ENCODE measurements at regions not wholly inside any gene's neighbourhood (a gene's known extent, or its start where the extent isn't known, plus 50 kb on each side); places are given as distances from the start of the nearest gene placed in this dataset.

GRCh38 chr10:20415684-20416083, 481.4 kb downstream of the NEBL start:
- no peaks in the 10 kb centered on the region for H3K4me1 ChIP-seq (ENCODE audit: control insufficient read depth in 3 of 3, insufficient read depth in 2 of 3, low read depth in 1 of 3, low read length in 2 of 3)
- no peak for DNase-seq
- no peak overlapping the region for H3K27ac ChIP-seq (ENCODE audit: low read depth in 1 of 3, low read length in 2 of 3)
- H3K9me3 ChIP-seq (ENCODE audit: control insufficient read depth in 2 of 2, insufficient read depth in 1 of 2, low read depth in 1 of 2, low read length in 1 of 2): no peaks in the 10 kb centered on the region
- 81 to 90% (median 81%) methylated on average over 2 of the region's 2 CpGs for WGBS, 3 donors
- FAIRE-seq: no peak
- H3K27me3 ChIP-seq (ENCODE audit: control insufficient read depth in 3 of 3, insufficient read depth in 3 of 3, low read length in 3 of 3): no peaks in the 10 kb centered on the region
- no peaks in the 10 kb centered on the region for H3K36me3 ChIP-seq (ENCODE audit: control insufficient read depth in 3 of 3, insufficient read depth in 2 of 3, low read depth in 1 of 3, low read length in 3 of 3)
- no peak overlapping the region for H3K4me3 ChIP-seq (ENCODE audit: low read depth in 1 of 3, low read length in 3 of 3)

- no peak for FAIRE-seq
- no peak overlapping the region for H3K4me3 ChIP-seq (ENCODE audit: low read depth in 1 of 3, low read length in 3 of 3)
Measured at GRCh38 chr10:20407357-20407756, 489.8 kb downstream of the NEBL start.

GRCh38 chr10:20406281-20407104, 490.6 kb downstream of the NEBL start:
- Histone ChIP-seq H3K9me3 (ENCODE audit: control insufficient read depth in 2 of 2, insufficient read depth in 1 of 2, low read depth in 1 of 2, low read length in 1 of 2) (no peaks in the 10 kb centered on the region), H3K27me3 (ENCODE audit: control insufficient read depth in 3 of 3, insufficient read depth in 3 of 3, low read length in 3 of 3) (no peaks in the 10 kb centered on the region), H3K27ac (ENCODE audit: low read depth in 1 of 3, low read length in 2 of 3) (no peak overlapping the region), H3K4me3 (ENCODE audit: low read depth in 1 of 3, low read length in 3 of 3) (no peak overlapping the region), H3K4me1 (ENCODE audit: control insufficient read depth in 3 of 3, insufficient read depth in 2 of 3, low read depth in 1 of 3, low read length in 2 of 3) (no peaks in the 10 kb centered on the region), H3K36me3 (ENCODE audit: control insufficient read depth in 3 of 3, insufficient read depth in 2 of 3, low read depth in 1 of 3, low read length in 3 of 3) (no peaks in the 10 kb centered on the region)
- FAIRE-seq: no peak
- DNase-seq: no peak
- WGBS, 3 donors: 55 to 76% (median 63%) methylated on average over 6 of the region's 6 CpGs

More at GRCh38 chr10:20407357-20407756, 489.8 kb downstream of the NEBL start:
- Histone ChIP-seq H3K27ac (ENCODE audit: low read depth in 1 of 3, low read length in 2 of 3) (no peak overlapping the region), H3K27me3 (ENCODE audit: control insufficient read depth in 3 of 3, insufficient read depth in 3 of 3, low read length in 3 of 3) (no peaks in the 10 kb centered on the region), H3K36me3 (ENCODE audit: control insufficient read depth in 3 of 3, insufficient read depth in 2 of 3, low read depth in 1 of 3, low read length in 3 of 3) (no peaks in the 10 kb centered on the region), H3K4me1 (ENCODE audit: control insufficient read depth in 3 of 3, insufficient read depth in 2 of 3, low read depth in 1 of 3, low read length in 2 of 3) (no peaks in the 10 kb centered on the region), H3K9me3 (ENCODE audit: control insufficient read depth in 2 of 2, insufficient read depth in 1 of 2, low read depth in 1 of 2, low read length in 1 of 2) (no peaks in the 10 kb centered on the region)
- no peak for DNase-seq

GRCh38 chr10:20405761-20406160, 491.4 kb downstream of the NEBL start:
- DNase-seq (no peak), FAIRE-seq (no peak)
- Histone ChIP-seq H3K36me3 (ENCODE audit: control insufficient read depth in 3 of 3, insufficient read depth in 2 of 3, low read depth in 1 of 3, low read length in 3 of 3) (no peaks in the 10 kb centered on the region), H3K4me3 (ENCODE audit: low read depth in 1 of 3, low read length in 3 of 3) (no peak overlapping the region), H3K4me1 (ENCODE audit: control insufficient read depth in 3 of 3, insufficient read depth in 2 of 3, low read depth in 1 of 3, low read length in 2 of 3) (no peaks in the 10 kb centered on the region), H3K27ac (ENCODE audit: low read depth in 1 of 3, low read length in 2 of 3) (no peak overlapping the region), H3K9me3 (ENCODE audit: control insufficient read depth in 2 of 2, insufficient read depth in 1 of 2, low read depth in 1 of 2, low read length in 1 of 2) (no peaks in the 10 kb centered on the region), H3K27me3 (ENCODE audit: control insufficient read depth in 3 of 3, insufficient read depth in 3 of 3, low read length in 3 of 3) (no peaks in the 10 kb centered on the region)
- 66 to 81% (median 78%) methylated on average over 4 of the region's 4 CpGs for WGBS, 3 donors

- Histone ChIP-seq H3K4me1 (ENCODE audit: control insufficient read depth in 3 of 3, insufficient read depth in 2 of 3, low read depth in 1 of 3, low read length in 2 of 3) (no peaks in the 10 kb centered on the region), H3K27me3 (ENCODE audit: control insufficient read depth in 3 of 3, insufficient read depth in 3 of 3, low read length in 3 of 3) (no peaks in the 10 kb centered on the region), H3K9me3 (ENCODE audit: control insufficient read depth in 2 of 2, insufficient read depth in 1 of 2, low read depth in 1 of 2, low read length in 1 of 2) (no peaks in the 10 kb centered on the region), H3K4me3 (ENCODE audit: low read depth in 1 of 3, low read length in 3 of 3) (no peak overlapping the region), H3K27ac (ENCODE audit: low read depth in 1 of 3, low read length in 2 of 3) (no peak overlapping the region), H3K36me3 (ENCODE audit: control insufficient read depth in 3 of 3, insufficient read depth in 2 of 3, low read depth in 1 of 3, low read length in 3 of 3) (no peaks in the 10 kb centered on the region)
- DNase-seq: no peak
- 46 to 75% (median 73%) methylated on average over 1 of the region's 2 CpGs for WGBS, 3 donors
- no peak for FAIRE-seq
Measured at GRCh38 chr10:20405050-20405449, 492.1 kb downstream of the NEBL start.

- Histone ChIP-seq H3K27ac (ENCODE audit: low read depth in 1 of 3, low read length in 2 of 3) (no peak overlapping the region), H3K4me1 (ENCODE audit: control insufficient read depth in 3 of 3, insufficient read depth in 2 of 3, low read depth in 1 of 3, low read length in 2 of 3) (no peaks in the 10 kb centered on the region), H3K4me3 (ENCODE audit: low read depth in 1 of 3, low read length in 3 of 3) (no peak overlapping the region), H3K27me3 (ENCODE audit: control insufficient read depth in 3 of 3, insufficient read depth in 3 of 3, low read length in 3 of 3) (no peaks in the 10 kb centered on the region), H3K9me3 (ENCODE audit: control insufficient read depth in 2 of 2, insufficient read depth in 1 of 2, low read depth in 1 of 2, low read length in 1 of 2) (no peaks in the 10 kb centered on the region), H3K36me3 (ENCODE audit: control insufficient read depth in 3 of 3, insufficient read depth in 2 of 3, low read depth in 1 of 3, low read length in 3 of 3) (no peaks in the 10 kb centered on the region)
- DNase-seq (no peak), FAIRE-seq (no peak)
- WGBS, 3 donors: 78 to 83% (median 82%) methylated on average over 2 of the region's 2 CpGs
Measured at GRCh38 chr10:20399772-20400171, 497.3 kb downstream of the NEBL start.

GRCh38 chr10:20396701-20397100, 500.4 kb downstream of the NEBL start:
- no peak for FAIRE-seq
- no peaks in the 10 kb centered on the region for H3K36me3 ChIP-seq (ENCODE audit: control insufficient read depth in 3 of 3, insufficient read depth in 2 of 3, low read depth in 1 of 3, low read length in 3 of 3)

GRCh38 chr10:20396205-20396604, 500.9 kb downstream of the NEBL start:
- no peak overlapping the region for H3K27ac ChIP-seq (ENCODE audit: low read depth in 1 of 3, low read length in 2 of 3)
- no peaks in the 10 kb centered on the region for H3K27me3 ChIP-seq (ENCODE audit: control insufficient read depth in 3 of 3, insufficient read depth in 3 of 3, low read length in 3 of 3)
- H3K36me3 ChIP-seq (ENCODE audit: control insufficient read depth in 3 of 3, insufficient read depth in 2 of 3, low read depth in 1 of 3, low read length in 3 of 3): no peaks in the 10 kb centered on the region
- DNase-seq: no peak
- H3K9me3 ChIP-seq (ENCODE audit: control insufficient read depth in 2 of 2, insufficient read depth in 1 of 2, low read depth in 1 of 2, low read length in 1 of 2): no peaks in the 10 kb centered on the region
- H3K4me3 ChIP-seq (ENCODE audit: low read depth in 1 of 3, low read length in 3 of 3): no peak overlapping the region
- H3K4me1 ChIP-seq (ENCODE audit: control insufficient read depth in 3 of 3, insufficient read depth in 2 of 3, low read depth in 1 of 3, low read length in 2 of 3): peaks cover 0 to 5% (median 0%) of the 10 kb centered on the region in 3 donors
- 75 to 83% (median 78%) methylated on average over 4 of the region's 4 CpGs for WGBS, 3 donors
- no peak for FAIRE-seq

More at GRCh38 chr10:20396701-20397100, 500.4 kb downstream of the NEBL start:
- WGBS, 3 donors: 78 to 87% (median 86%) methylated on average over 4 of the region's 4 CpGs
- Histone ChIP-seq H3K27ac (ENCODE audit: low read depth in 1 of 3, low read length in 2 of 3) (no peak overlapping the region), H3K4me1 (ENCODE audit: control insufficient read depth in 3 of 3, insufficient read depth in 2 of 3, low read depth in 1 of 3, low read length in 2 of 3) (peaks cover 0 to 5% (median 0%) of the 10 kb centered on the region in 3 donors), H3K9me3 (ENCODE audit: control insufficient read depth in 2 of 2, insufficient read depth in 1 of 2, low read depth in 1 of 2, low read length in 1 of 2) (no peaks in the 10 kb centered on the region), H3K27me3 (ENCODE audit: control insufficient read depth in 3 of 3, insufficient read depth in 3 of 3, low read length in 3 of 3) (no peaks in the 10 kb centered on the region), H3K4me3 (ENCODE audit: low read depth in 1 of 3, low read length in 3 of 3) (no peak overlapping the region)
- DNase-seq: no peak

GRCh38 chr10:20391629-20392028, 505.5 kb downstream of the NEBL start:
- H3K36me3 ChIP-seq (ENCODE audit: control insufficient read depth in 3 of 3, insufficient read depth in 2 of 3, low read depth in 1 of 3, low read length in 3 of 3): no peaks in the 10 kb centered on the region
- DNase-seq: no peak
- no peaks in the 10 kb centered on the region for H3K27me3 ChIP-seq (ENCODE audit: control insufficient read depth in 3 of 3, insufficient read depth in 3 of 3, low read length in 3 of 3)
- no peak overlapping the region for H3K4me3 ChIP-seq (ENCODE audit: low read depth in 1 of 3, low read length in 3 of 3)
- peaks cover 0 to 5% (median 0%) of the 10 kb centered on the region in 3 donors for H3K4me1 ChIP-seq (ENCODE audit: control insufficient read depth in 3 of 3, insufficient read depth in 2 of 3, low read depth in 1 of 3, low read length in 2 of 3)
- FAIRE-seq: no peak
- WGBS, 3 donors: 90 to 93% (median 90%) methylated on average over 3 of the region's 3 CpGs
- H3K9me3 ChIP-seq (ENCODE audit: control insufficient read depth in 2 of 2, insufficient read depth in 1 of 2, low read depth in 1 of 2, low read length in 1 of 2): no peaks in the 10 kb centered on the region
- H3K27ac ChIP-seq (ENCODE audit: low read depth in 1 of 3, low read length in 2 of 3): no peak overlapping the region
